K562 (cell line): ENCODE measurements at regions not wholly inside any gene's neighbourhood (a gene's known extent, or its start where the extent isn't known, plus 50 kb on each side); places are given as distances from the start of the nearest gene placed in this dataset.
A peak's percentile ranks its signal among the peaks of the same experiment; 100 is the strongest.

ENCODE experiments used
- ATF7 ChIP-seq: fragments of 450-650 bp; IDR thresholded peaks from 2 replicates; pipeline ENCODE4 v1.7.1; 2014; ENCODE audit warnings: mild to moderate bottlenecking, moderate library complexity
- BCLAF1 ChIP-seq, 2 experiments: fragments of 450-650 bp in 1 of 2; IDR thresholded peaks; 2 replicates each; pipeline ENCODE4 v1.6.1; 2011 to 2017; ENCODE audit warnings: low read depth in 2 of 2, antibody characterized with exemption in 1 of 2, borderline replicate concordance in 1 of 2, low read length in 1 of 2, mild to moderate bottlenecking in 1 of 2, mixed read lengths in 1 of 2; ENCODE audit not compliant: control insufficient read depth in 1 of 2
- CEBPG ChIP-seq, 3 experiments: fragments of 200-800 bp in 1 of 3; sonication (Bioruptor generic) in 1 of 3; sonication (generic) in 1 of 3; formaldehyde crosslinking in 1 of 3; IDR thresholded peaks in 2 of 3; conservative IDR thresholded peaks in 1 of 3; 2 replicates each; pipeline versions ENCODE4 v1.6.1 to v1.8.0; 2016 to 2022; ENCODE audit warnings: missing compliant biosample characterization in 2 of 3, missing genetic modification characterization in 2 of 3, mild to moderate bottlenecking in 1 of 3, missing genetic modification reagents in 1 of 3
- CTBP1 ChIP-seq: fragments of 450-650 bp; IDR thresholded peaks from 2 replicates; pipeline ENCODE4 v1.6.1; 2016; ENCODE audit warnings: borderline replicate concordance
- E4F1 ChIP-seq: fragments of 250-450 bp; sonication (Bioruptor Pico); IDR thresholded peaks from 2 replicates; pipeline ENCODE4 v1.5.0; 2021; ENCODE audit warnings: mild to moderate bottlenecking, borderline replicate concordance
- EHMT2 ChIP-seq: fragments of 450-650 bp; IDR thresholded peaks from 2 replicates; pipeline ENCODE4 v1.6.1; 2018; ENCODE audit warnings: antibody characterized with exemption
- SOX6 ChIP-seq: fragments of 450-650 bp; IDR thresholded peaks from 2 replicates; pipeline ENCODE4 v1.6.1; 2014; ENCODE audit warnings: mild to moderate bottlenecking

- TF ChIP-seq E4F1: 0 out of 2 replicates have a peak, but pooled peaks have one; percentile 24
- TF ChIP-seq CTBP1: peak; percentile 67; the same call in 1 of the 2 replicates
- TF ChIP-seq CEBPG (CRISPR knock-in tag; IDR thresholded peaks at IDR 0.05): peak; percentile 62
- TF ChIP-seq CEBPG (tag; conservative IDR thresholded peaks at IDR 0.05 in 1 of 2, IDR thresholded peaks at IDR 0.05 in 1 of 2): peak; percentile 51 to 70; a peak in 3 of 4 replicates
- TF ChIP-seq SOX6: peak; percentile 62; the same call in 1 of the 2 replicates
- TF ChIP-seq EHMT2: 0 out of 2 replicates have a peak, but pooled peaks have one; percentile 15
- TF ChIP-seq BCLAF1 (IDR thresholded peaks at IDR 0.05; ENCODE audit: borderline replicate concordance in 1 of 2, control insufficient read depth in 1 of 2, low read depth in 2 of 2, low read length in 1 of 2): no peak
- TF ChIP-seq ATF7: peak; percentile 91
Observed at GRCh38 chr6:90350689-90351554, 54.3 kb upstream of the BACH2 start (continued).
